PC-3 (cell line): ENCODE measurements at regions not wholly inside any gene's neighbourhood (a gene's known extent, or its start where the extent isn't known, plus 50 kb on each side); places are given as distances from the start of the nearest gene placed in this dataset.

Experiments
- ATAC-seq: fragments of 200-7000 bp; cut with Tn5 transposase; 2 replicates; pipeline ENCODE4 v1.9.1; 2020; ENCODE audit warnings: mild to moderate bottlenecking, moderate library complexity
- BruUV-seq: library from RNA; stranded (reverse); fragments of 400-500 nt; replicated peaks from 2 replicates; lab custom pipeline; 2021; lab: Mats Ljungman, UMichigan
- CTCF ChIA-PET: fragments of 300-600 bp; sonication (Branson Sonifier 250); formaldehyde crosslinking; loops from one replicate; lab custom pipeline; 2022; ENCODE audit warnings: antibody characterized with exemption; lab: Charles Lee
- POLR2A ChIA-PET: fragments of 300-600 bp; sonication (Branson Sonifier 250); formaldehyde crosslinking; loops from one replicate; lab custom pipeline; 2022; ENCODE audit warnings: antibody characterized with exemption; ENCODE audit not compliant: unreplicated experiment; lab: Charles Lee
- DNase-seq: peaks from one replicate; pipeline ENCODE4 v3.0.0-alpha.2; 2015
- H2AFZ ChIP-seq: fragments of 300-600 bp; sonication (generic); 2 replicates; pipeline ENCODE4 v1.6.0; 2016; ENCODE audit warnings: antibody characterized with exemption, low read length
- H3F3A ChIP-seq: fragments of 300-600 bp; sonication (generic); one replicate; pipeline ENCODE4 v1.6.0; 2017; ENCODE audit warnings: antibody characterized with exemption, low read length, control low read depth, mild to moderate bottlenecking; ENCODE audit not compliant: unreplicated experiment
- H3K27ac ChIP-seq: fragments of 300-600 bp; sonication (generic); 2 replicates; pipeline ENCODE4 v1.5.1; 2016; ENCODE audit warnings: mild to moderate bottlenecking, low read length
- H3K27me3 ChIP-seq: fragments of 300-600 bp; sonication (generic); 2 replicates; pipeline ENCODE4 v1.6.1; 2016; ENCODE audit warnings: low read length, mixed read lengths
- H3K36me3 ChIP-seq: fragments of 300-600 bp; sonication (generic); 2 replicates; pipeline ENCODE4 v1.6.1; 2016; ENCODE audit warnings: low read depth, mixed run types, low read length, mixed read lengths
- H3K4me1 ChIP-seq: fragments of 300-600 bp; sonication (generic); 2 replicates; pipeline ENCODE4 v1.5.1; 2016; ENCODE audit warnings: low read length; ENCODE audit not compliant: insufficient read depth
- H3K4me2 ChIP-seq: fragments of 300-600 bp; sonication (generic); 2 replicates; pipeline ENCODE4 v1.6.0; 2016; ENCODE audit warnings: low read length
- H3K4me3 ChIP-seq: fragments of 300-600 bp; sonication (generic); 2 replicates; pipeline ENCODE4 v1.5.1; 2016; ENCODE audit warnings: mild to moderate bottlenecking, low read length, mixed read lengths
- H3K79me2 ChIP-seq: fragments of 300-600 bp; sonication (generic); 2 replicates; pipeline ENCODE4 v1.6.1; 2017; ENCODE audit warnings: low read length, mixed read lengths
- H3K9ac ChIP-seq: fragments of 300-600 bp; sonication (generic); 2 replicates; pipeline ENCODE4 v1.6.0; 2016; ENCODE audit warnings: mild to moderate bottlenecking, low read length
- H3K9me2 ChIP-seq: fragments of 300-600 bp; sonication (generic); replicated peaks from 2 replicates; pipeline ENCODE4 v1.6.1; 2016; ENCODE audit warnings: mixed run types, low read length, mixed read lengths
- H3K9me3 ChIP-seq: fragments of 300-600 bp; sonication (generic); 2 replicates; pipeline ENCODE4 v1.6.1; 2016; ENCODE audit warnings: low read length, mixed read lengths
- H4K20me1 ChIP-seq: fragments of 300-600 bp; sonication (generic); 2 replicates; pipeline ENCODE4 v1.6.1; 2016; ENCODE audit warnings: low read length, mixed read lengths
- EZH2 ChIP-seq: fragments of 300-600 bp; sonication (generic); IDR thresholded peaks from one replicate; pipeline ENCODE4 v1.6.1; 2017; ENCODE audit warnings: antibody characterized with exemption, mild to moderate bottlenecking, low read length; ENCODE audit not compliant: unreplicated experiment
- EZH2phosphoT487 ChIP-seq: fragments of 300-600 bp; sonication (generic); IDR thresholded peaks from 2 replicates; pipeline ENCODE4 v1.6.1; 2018; ENCODE audit warnings: mild to moderate bottlenecking, antibody characterized with exemption, low read length, borderline replicate concordance
- intact Hi-C: fragments of 100-400 bp; cut with micrococcal nuclease; formaldehyde crosslinking; loops from 2 replicates; pipeline ENCODE4 v1.9.0; 2023
- TF ChIP-seq, protein P1 (sequence below): fragments of 300-600 bp; sonication (generic); conservative IDR thresholded peaks from 2 replicates; pipeline ENCODE4 v1.5.1; 2017; ENCODE audit warnings: antibody characterized with exemption, low read depth, mild to moderate bottlenecking, low read length

DNA sequence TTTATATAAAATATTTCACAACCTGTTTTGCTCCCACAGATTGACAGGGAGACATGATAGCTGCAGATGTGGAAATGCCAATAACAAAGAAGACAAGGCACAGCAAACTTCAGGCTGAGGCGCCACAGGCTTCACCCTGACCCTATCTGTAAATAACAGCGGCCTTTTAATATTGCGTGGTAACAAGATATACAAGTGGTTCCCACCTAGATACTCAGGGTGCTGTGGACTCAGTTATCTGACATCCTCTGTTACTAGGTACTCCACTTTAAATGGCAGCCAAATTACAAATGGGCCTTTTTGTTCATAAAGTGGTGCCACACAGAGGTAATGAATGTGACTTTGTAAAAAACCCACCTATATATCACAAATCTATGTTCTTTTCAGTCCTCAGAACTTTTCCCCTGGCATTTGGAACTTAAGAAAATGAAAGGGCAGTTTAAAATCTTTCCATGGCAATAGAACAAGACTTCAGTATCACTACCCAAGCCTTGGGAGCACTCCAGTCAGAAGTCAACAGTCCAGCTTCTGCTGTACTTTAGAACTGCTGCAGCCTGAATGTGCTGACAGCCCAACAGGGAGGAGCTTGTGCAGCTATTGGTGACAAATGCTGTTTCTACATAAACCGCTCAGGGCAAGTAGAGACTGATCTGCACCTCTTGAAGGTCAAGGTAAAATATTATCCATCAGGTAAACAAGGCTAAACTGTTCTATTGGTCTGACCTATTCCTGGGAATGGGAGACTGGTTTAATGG lies 86.2 kb upstream of the DCD start:
- Histone ChIP-seq H3K36me3 (no peaks in the 10 kb centered on the region), H3K4me1 (no peaks in the 10 kb centered on the region), H3K79me2 (no peaks in the 10 kb centered on the region), H3K9ac (no peak overlapping the region), H3F3A (no peaks in the 10 kb centered on the region), H3K27ac (no peak overlapping the region), H3K27me3 (peaks cover 36% of the 10 kb centered on the region), H3K4me2 (no peak overlapping the region), H4K20me1 (no peaks in the 10 kb centered on the region), H2AFZ (no peak overlapping the region), H3K4me3 (no peak overlapping the region), H3K9me2 (no peaks in the 10 kb centered on the region), H3K9me3 (no peaks in the 10 kb centered on the region)
- no TSS peak for BruUV-seq
- ChIA-PET CTCF (no interaction called here), POLR2A (no interaction called here)
- TF ChIP-seq, protein P1, sequence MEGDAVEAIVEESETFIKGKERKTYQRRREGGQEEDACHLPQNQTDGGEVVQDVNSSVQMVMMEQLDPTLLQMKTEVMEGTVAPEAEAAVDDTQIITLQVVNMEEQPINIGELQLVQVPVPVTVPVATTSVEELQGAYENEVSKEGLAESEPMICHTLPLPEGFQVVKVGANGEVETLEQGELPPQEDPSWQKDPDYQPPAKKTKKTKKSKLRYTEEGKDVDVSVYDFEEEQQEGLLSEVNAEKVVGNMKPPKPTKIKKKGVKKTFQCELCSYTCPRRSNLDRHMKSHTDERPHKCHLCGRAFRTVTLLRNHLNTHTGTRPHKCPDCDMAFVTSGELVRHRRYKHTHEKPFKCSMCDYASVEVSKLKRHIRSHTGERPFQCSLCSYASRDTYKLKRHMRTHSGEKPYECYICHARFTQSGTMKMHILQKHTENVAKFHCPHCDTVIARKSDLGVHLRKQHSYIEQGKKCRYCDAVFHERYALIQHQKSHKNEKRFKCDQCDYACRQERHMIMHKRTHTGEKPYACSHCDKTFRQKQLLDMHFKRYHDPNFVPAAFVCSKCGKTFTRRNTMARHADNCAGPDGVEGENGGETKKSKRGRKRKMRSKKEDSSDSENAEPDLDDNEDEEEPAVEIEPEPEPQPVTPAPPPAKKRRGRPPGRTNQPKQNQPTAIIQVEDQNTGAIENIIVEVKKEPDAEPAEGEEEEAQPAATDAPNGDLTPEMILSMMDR, result no peak
- TF ChIP-seq EZH2phosphoT487, result no peak
- no peak for TF ChIP-seq EZH2
- ATAC-seq (no peak), DNase-seq (no peak)
- intact Hi-C loops, result no loop called here

GRCh38 chr12:54725233-54725843 lies 77.2 kb upstream of the DCD start:
- POLR2A ChIA-PET, result no interaction called here
- CTCF ChIA-PET, result no interaction called here
- Histone ChIP-seq H3K79me2 (no peaks in the 10 kb centered on the region), H3K36me3 (no peaks in the 10 kb centered on the region), H4K20me1 (no peaks in the 10 kb centered on the region), H3K4me2 (no peak overlapping the region), H3K9me3 (no peaks in the 10 kb centered on the region), H3K9ac (no peak overlapping the region), H2AFZ (no peak overlapping the region), H3K27ac (no peak overlapping the region), H3K27me3 (peaks cover 34% of the 10 kb centered on the region), H3K4me3 (no peak overlapping the region), H3F3A (no peaks in the 10 kb centered on the region), H3K9me2 (no peaks in the 10 kb centered on the region), H3K4me1 (no peaks in the 10 kb centered on the region)
- peak; percentile 56 for DNase-seq
- peak; percentile 46; the same call in 1 of the 2 replicates for ATAC-seq
- intact Hi-C loops, result no loop called here
- TF ChIP-seq, protein P1, result peak; percentile 55
- TF ChIP-seq EZH2, result no peak
- no TSS peak for BruUV-seq
